SKM-1 (cell line): ENCODE measurements at regions not wholly inside any gene's neighbourhood (a gene's known extent, or its start where the extent isn't known, plus 50 kb on each side); places are given as distances from the start of the nearest gene placed in this dataset.

Source experiments
- DNase-seq: peaks from one replicate; lab custom pipeline; 2025; ENCODE audit not compliant: unreplicated experiment; lab: John Stamatoyannopoulos, UW

- no peak for DNase-seq
Measured at GRCh38 chr3:31277582-31277981, 255.1 kb upstream of the STT3B start.

GRCh38 chr3:31278532-31278931 is 254.2 kb upstream of the STT3B start:
- no peak for DNase-seq

- DNase-seq: no peak
Measured at GRCh38 chr3:31284776-31285175, 247.9 kb upstream of the STT3B start.

GRCh38 chr3:31285833-31286486 is 246.8 kb upstream of the STT3B start:
- DNase-seq: no peak

GRCh38 chr3:31288224-31288623 is 244.5 kb upstream of the STT3B start:
- no peak for DNase-seq

- no peak for DNase-seq
Measured at GRCh38 chr3:31288641-31289100, 244.1 kb upstream of the STT3B start.

GRCh38 chr3:31289584-31289983 is 243.1 kb upstream of the STT3B start:
- DNase-seq: no peak

GRCh38 chr3:31290046-31290445 is 242.7 kb upstream of the STT3B start:
- DNase-seq: no peak

- DNase-seq: no peak
Measured at GRCh38 chr3:31291818-31292217, 240.9 kb upstream of the STT3B start.

GRCh38 chr3:31294430-31295149 is 238.1 kb upstream of the STT3B start:
- DNase-seq: no peak

- no peak for DNase-seq
Measured at GRCh38 chr3:31295150-31295765, 237.5 kb upstream of the STT3B start.

- no peak for DNase-seq
Measured at GRCh38 chr3:31297726-31298298, 234.9 kb upstream of the STT3B start.

- no peak for DNase-seq
Measured at GRCh38 chr3:31300456-31301443, 232.0 kb upstream of the STT3B start.

- DNase-seq: no peak
Measured at GRCh38 chr3:31302343-31302742, 230.4 kb upstream of the STT3B start.

- no peak for DNase-seq
Measured at GRCh38 chr3:31305340-31305739, 227.4 kb upstream of the STT3B start.

GRCh38 chr3:31307131-31307785 is 225.5 kb upstream of the STT3B start:
- no peak for DNase-seq

GRCh38 chr3:31311559-31311958 is 221.2 kb upstream of the STT3B start:
- DNase-seq: no peak

GRCh38 chr3:31312400-31312799 is 220.3 kb upstream of the STT3B start:
- no peak for DNase-seq

- no peak for DNase-seq
Measured at GRCh38 chr3:31314258-31314657, 218.5 kb upstream of the STT3B start.

GRCh38 chr3:31319332-31319731 is 213.4 kb upstream of the STT3B start:
- DNase-seq: no peak
